ENCODE measurements at regions not wholly inside any gene's neighbourhood (a gene's known extent, or its start where the extent isn't known, plus 50 kb on each side); places are given as distances from the start of the nearest gene placed in this dataset.
"Not testable (repeated sequence)": the region's sequence is repeated elsewhere in the genome, so short reads cannot be mapped to it uniquely, and the experiment has no call there.

- no peaks in the 10 kb centered on the region for H3K27me3 ChIP-seq (ENCODE audit: control insufficient read depth, insufficient read depth, low read length)
- 0 out of 2 replicates have a peak, but pooled peaks cover 3% of the 10 kb centered on the region for H3K9me3 ChIP-seq (ENCODE audit: control insufficient read depth, insufficient read depth, low read length)
- H3K4me3 ChIP-seq (ENCODE audit: low read depth, low read length) = no peak overlapping the region
- H3K27ac ChIP-seq (ENCODE audit: low read depth, low read length) = no peak overlapping the region
- ChIA-PET POLR2A (no interaction called here), CTCF (no interaction called here)
- TF ChIP-seq CTCF (IDR thresholded peaks at IDR 0.05; ENCODE audit: low read depth, low read length) = no peak
- DNase-seq (ENCODE audit: low read depth, low spot score) = no peak
Observed at GRCh38 chr13:65585346-65585745, 1644.8 kb downstream of the PCDH9 start.

GRCh38 chr13:65584126-65584525 lies 1646.0 kb downstream of the PCDH9 start:
- no peaks in the 10 kb centered on the region for H3K27me3 ChIP-seq (ENCODE audit: control insufficient read depth, insufficient read depth, low read length)
- no peak for TF ChIP-seq CTCF (IDR thresholded peaks at IDR 0.05; ENCODE audit: low read depth, low read length)
- no peak for DNase-seq (ENCODE audit: low read depth, low spot score)
- H3K4me3 ChIP-seq (ENCODE audit: low read depth, low read length) = no peak overlapping the region
- POLR2A ChIA-PET = no interaction called here
- no peak overlapping the region for H3K27ac ChIP-seq (ENCODE audit: low read depth, low read length)
- H3K9me3 ChIP-seq (ENCODE audit: control insufficient read depth, insufficient read depth, low read length) = 0 out of 2 replicates have a peak, but pooled peaks cover 3% of the 10 kb centered on the region
- CTCF ChIA-PET = no interaction called here

GRCh38 chr13:65582160-65582559 lies 1648.0 kb downstream of the PCDH9 start:
- no peak for DNase-seq (ENCODE audit: low read depth, low spot score)
- POLR2A ChIA-PET = no interaction called here
- no peak for TF ChIP-seq CTCF (IDR thresholded peaks at IDR 0.05; ENCODE audit: low read depth, low read length)
- no peaks in the 10 kb centered on the region for H3K27me3 ChIP-seq (ENCODE audit: control insufficient read depth, insufficient read depth, low read length)
- 0 out of 2 replicates have a peak, but pooled peaks cover 3% of the 10 kb centered on the region for H3K9me3 ChIP-seq (ENCODE audit: control insufficient read depth, insufficient read depth, low read length)
- CTCF ChIA-PET = no interaction called here
- no peak overlapping the region for H3K4me3 ChIP-seq (ENCODE audit: low read depth, low read length)
- no peak overlapping the region for H3K27ac ChIP-seq (ENCODE audit: low read depth, low read length)

GRCh38 chr13:65564561-65564960 lies 1665.6 kb downstream of the PCDH9 start:
- CTCF ChIA-PET; H3K27me3 ChIP-seq (ENCODE audit: control insufficient read depth, insufficient read depth, low read length); POLR2A ChIA-PET; DNase-seq (ENCODE audit: low read depth, low spot score); H3K4me3 ChIP-seq (ENCODE audit: low read depth, low read length); H3K9me3 ChIP-seq (ENCODE audit: control insufficient read depth, insufficient read depth, low read length); H3K27ac ChIP-seq (ENCODE audit: low read depth, low read length): not testable (repeated sequence)

- no peak for DNase-seq (ENCODE audit: low read depth, low spot score)
- Histone ChIP-seq H3K27ac (ENCODE audit: low read depth, low read length) (no peak overlapping the region), H3K4me3 (ENCODE audit: low read depth, low read length) (no peak overlapping the region), H3K9me3 (ENCODE audit: control insufficient read depth, insufficient read depth, low read length) (no peaks in the 10 kb centered on the region), H3K27me3 (ENCODE audit: control insufficient read depth, insufficient read depth, low read length) (no peaks in the 10 kb centered on the region)
- no peak for TF ChIP-seq CTCF (IDR thresholded peaks at IDR 0.05; ENCODE audit: low read depth, low read length)
- POLR2A ChIA-PET = interaction anchor here (0.6 kb wide), 1 partner anchor 19 kb away, joined by 3 read pairs; no protein-coding TSS in a partner anchor
- CTCF ChIA-PET = no interaction called here
Observed at GRCh38 chr13:65562305-65562704, 1667.8 kb downstream of the PCDH9 start.

GRCh38 chr13:65560936-65561335 lies 1669.2 kb downstream of the PCDH9 start:
- DNase-seq (ENCODE audit: low read depth, low spot score) = no peak
- H3K4me3 ChIP-seq (ENCODE audit: low read depth, low read length) = no peak overlapping the region
- H3K27ac ChIP-seq (ENCODE audit: low read depth, low read length) = no peak overlapping the region
- ChIA-PET POLR2A (no interaction called here), CTCF (no interaction called here)
- no peak for TF ChIP-seq CTCF (IDR thresholded peaks at IDR 0.05; ENCODE audit: low read depth, low read length)
- no peaks in the 10 kb centered on the region for H3K9me3 ChIP-seq (ENCODE audit: control insufficient read depth, insufficient read depth, low read length)
- H3K27me3 ChIP-seq (ENCODE audit: control insufficient read depth, insufficient read depth, low read length) = no peaks in the 10 kb centered on the region

All from AG04450 (cell line).